ENCODE measurements at regions not wholly inside any gene's neighbourhood (a gene's known extent, or its start where the extent isn't known, plus 50 kb on each side); places are given as distances from the start of the nearest gene placed in this dataset.

- Histone ChIP-seq H3K4me1 (peaks cover 7% of the 10 kb centered on the region), H3K27me3 (replicated peaks; ENCODE audit: control insufficient read depth, insufficient read depth, low read length) (no peaks in the 10 kb centered on the region), H3K4me3 (ENCODE audit: low read depth, low read length) (no peak overlapping the region), H3K9me3 (no peaks in the 10 kb centered on the region), H3K36me3 (ENCODE audit: control insufficient read depth, insufficient read depth, low read length) (no peaks in the 10 kb centered on the region)
- peak in 1 of 2 experiments; percentile 21 for DNase-seq
- POLR2A ChIA-PET: no interaction called here
- no peaks in the 10 kb centered on the region for H3K9me3 Mint-ChIP-seq (ENCODE audit: unreplicated experiment)
- CTCF ChIA-PET: no interaction called here
- BruUV-seq (replicated peaks): no TSS peak
- intact Hi-C loops (cut with micrococcal nuclease; ENCODE audit: unreplicated experiment): no loop called here
- H3K27me3 Mint-ChIP-seq (ENCODE audit: insufficient read depth, unreplicated experiment): no peaks in the 10 kb centered on the region
- peaks cover 1% of the 10 kb centered on the region for H3K36me3 Mint-ChIP-seq (ENCODE audit: insufficient read depth, unreplicated experiment)
- TF ChIP-seq CTCF (IDR thresholded peaks at IDR 0.05; ENCODE audit: insufficient read depth in 1 of 2, low read depth in 1 of 2, low read length in 1 of 2, severe bottlenecking in 1 of 2, unreplicated experiment in 1 of 2): no peak
- no peak overlapping the region for H3K27ac Mint-ChIP-seq (ENCODE audit: unreplicated experiment)
- peaks cover 12% of the 10 kb centered on the region for H3K4me1 Mint-ChIP-seq (ENCODE audit: low read depth, unreplicated experiment)
- no peak overlapping the region for H3K4me3 Mint-ChIP-seq (ENCODE audit: unreplicated experiment)
Measured at GRCh38 chr15:100764778-100765466, 114.7 kb upstream of the ALDH1A3 start.

DNA sequence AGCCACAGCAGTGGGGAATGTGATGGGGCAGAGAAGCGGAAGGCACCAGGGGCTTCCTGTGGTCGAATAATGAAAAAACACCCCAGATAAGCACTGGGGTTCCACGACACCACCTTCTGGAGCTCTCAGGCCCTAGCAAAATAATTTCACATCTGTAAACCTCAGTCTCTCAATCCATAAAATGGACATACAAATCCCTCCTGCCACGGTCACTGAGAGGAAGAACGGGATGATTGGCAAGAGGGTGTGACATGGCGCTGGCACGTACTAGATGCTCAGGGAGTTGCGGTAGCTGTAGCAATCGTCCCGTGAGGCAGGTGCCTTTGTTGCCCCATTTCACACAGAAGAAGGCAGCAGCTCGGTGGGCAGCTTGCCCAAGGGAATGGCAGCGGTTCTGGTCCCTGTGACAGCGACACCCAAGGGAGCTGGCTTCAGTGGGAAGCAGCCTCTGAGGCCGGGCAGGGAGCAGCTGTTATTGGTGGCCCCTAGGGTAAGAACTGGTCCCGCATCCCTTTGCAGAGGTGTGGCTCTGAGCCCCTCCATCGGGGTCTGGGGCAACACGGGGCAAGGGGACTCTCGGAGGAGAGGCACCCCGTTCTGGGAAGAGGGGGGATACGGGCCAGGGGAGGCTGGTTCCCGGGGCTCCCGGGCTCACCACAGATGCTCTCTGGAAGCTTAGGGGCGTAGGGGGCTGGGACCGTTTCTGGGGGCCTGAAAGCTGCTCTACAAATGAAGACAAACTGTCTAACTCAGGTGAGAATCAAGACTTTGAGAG lies 114.0 kb upstream of the ALDH1A3 start:
- ChIA-PET POLR2A (no interaction called here), CTCF (no interaction called here)

More for the DNA sequence above, 114.0 kb upstream of the ALDH1A3 start:
- Histone ChIP-seq H3K4me3 (ENCODE audit: low read depth, low read length) (no peak overlapping the region), H3K9me3 (no peaks in the 10 kb centered on the region), H3K36me3 (ENCODE audit: control insufficient read depth, insufficient read depth, low read length) (no peaks in the 10 kb centered on the region), H3K27me3 (replicated peaks; ENCODE audit: control insufficient read depth, insufficient read depth, low read length) (no peaks in the 10 kb centered on the region), H3K4me1 (no peaks in the 10 kb centered on the region)
- Mint-ChIP-seq H3K27ac (ENCODE audit: unreplicated experiment) (no peak overlapping the region), H3K9me3 (ENCODE audit: unreplicated experiment) (no peaks in the 10 kb centered on the region), H3K4me3 (ENCODE audit: unreplicated experiment) (no peak overlapping the region), H3K27me3 (ENCODE audit: insufficient read depth, unreplicated experiment) (no peaks in the 10 kb centered on the region), H3K4me1 (ENCODE audit: low read depth, unreplicated experiment) (peaks cover 6% of the 10 kb centered on the region), H3K36me3 (ENCODE audit: insufficient read depth, unreplicated experiment) (peaks cover 5% of the 10 kb centered on the region)
- no peak for TF ChIP-seq CTCF (IDR thresholded peaks at IDR 0.05; ENCODE audit: insufficient read depth in 1 of 2, low read depth in 1 of 2, low read length in 1 of 2, severe bottlenecking in 1 of 2, unreplicated experiment in 1 of 2)
- BruUV-seq (replicated peaks): no TSS peak
- peak in 1 of 2 experiments; percentile 20 for DNase-seq
- intact Hi-C loops (cut with micrococcal nuclease; ENCODE audit: unreplicated experiment): no loop called here
